ENCODE measurements at regions not wholly inside any gene's neighbourhood (a gene's known extent, or its start where the extent isn't known, plus 50 kb on each side); places are given as distances from the start of the nearest gene placed in this dataset.
"Not testable (repeated sequence)": the region's sequence is repeated elsewhere in the genome, so short reads cannot be mapped to it uniquely, and the experiment has no call there.

GRCh38 chr12:23277831-23278230 lies 652.9 kb downstream of the ETNK1 start:
- H3K27me3 Mint-ChIP-seq, result no peaks in the 10 kb centered on the region
- no peak overlapping the region for H3K4me3 Mint-ChIP-seq
- POLR2A ChIA-PET, result no interaction called here
- no peak for ATAC-seq
- intact Hi-C loops (cut with micrococcal nuclease), result no loop called here
- no peaks in the 10 kb centered on the region for H3K4me1 Mint-ChIP-seq (ENCODE audit: low read depth)
- TF ChIP-seq CTCF (IDR thresholded peaks at IDR 0.05), result no peak
- H3K9me3 Mint-ChIP-seq, result peaks cover 4% of the 10 kb centered on the region
- CTCF ChIA-PET, result no interaction called here
- H3K36me3 Mint-ChIP-seq (ENCODE audit: low read depth), result no peaks in the 10 kb centered on the region
- DNase-seq, result no peak
- no peak overlapping the region for H3K27ac Mint-ChIP-seq

GRCh38 chr12:23281295-23281694 lies 656.3 kb downstream of the ETNK1 start:
- Mint-ChIP-seq H3K27me3 (no peaks in the 10 kb centered on the region), H3K4me1 (ENCODE audit: low read depth) (no peaks in the 10 kb centered on the region), H3K9me3 (peaks cover 6% of the 10 kb centered on the region), H3K27ac (no peak overlapping the region), H3K4me3 (no peak overlapping the region), H3K36me3 (ENCODE audit: low read depth) (no peaks in the 10 kb centered on the region)
- intact Hi-C loops (cut with micrococcal nuclease), result no loop called here
- DNase-seq (no peak), ATAC-seq (no peak)
- TF ChIP-seq CTCF (IDR thresholded peaks at IDR 0.05), result no peak
- ChIA-PET POLR2A (no interaction called here), CTCF (no interaction called here)

GRCh38 chr12:23282701-23283100 lies 657.7 kb downstream of the ETNK1 start:
- no peak for TF ChIP-seq CTCF (IDR thresholded peaks at IDR 0.05)
- POLR2A ChIA-PET, result no interaction called here
- H3K9me3 Mint-ChIP-seq, result peaks cover 6% of the 10 kb centered on the region
- CTCF ChIA-PET, result no interaction called here
- intact Hi-C loops (cut with micrococcal nuclease), result no loop called here
- no peak for ATAC-seq
- no peak for DNase-seq
- H3K27ac Mint-ChIP-seq, result no peak overlapping the region
- no peaks in the 10 kb centered on the region for H3K36me3 Mint-ChIP-seq (ENCODE audit: low read depth)
- no peak overlapping the region for H3K4me3 Mint-ChIP-seq
- no peaks in the 10 kb centered on the region for H3K27me3 Mint-ChIP-seq
- no peaks in the 10 kb centered on the region for H3K4me1 Mint-ChIP-seq (ENCODE audit: low read depth)

- POLR2A ChIA-PET; ATAC-seq; H3K27me3 Mint-ChIP-seq; H3K4me1 Mint-ChIP-seq (ENCODE audit: low read depth); intact Hi-C loops (cut with micrococcal nuclease); CTCF ChIA-PET; H3K27ac Mint-ChIP-seq; H3K9me3 Mint-ChIP-seq; H3K4me3 Mint-ChIP-seq; DNase-seq; H3K36me3 Mint-ChIP-seq (ENCODE audit: low read depth): not testable (repeated sequence)
These were observed 661.0 kb downstream of the ETNK1 start for GRCh38 chr12:23285764-23286530.

- no peak for TF ChIP-seq CTCF (IDR thresholded peaks at IDR 0.05)
- no peak overlapping the region for H3K4me3 Mint-ChIP-seq
- peaks cover 2% of the 10 kb centered on the region for H3K9me3 Mint-ChIP-seq
- no peak overlapping the region for H3K27ac Mint-ChIP-seq
- no peak for ATAC-seq
- no peak for DNase-seq
- CTCF ChIA-PET, result no interaction called here
- H3K27me3 Mint-ChIP-seq, result no peaks in the 10 kb centered on the region
- no peaks in the 10 kb centered on the region for H3K4me1 Mint-ChIP-seq (ENCODE audit: low read depth)
- intact Hi-C loops (cut with micrococcal nuclease), result no loop called here
- no peaks in the 10 kb centered on the region for H3K36me3 Mint-ChIP-seq (ENCODE audit: low read depth)
- POLR2A ChIA-PET, result no interaction called here
These were observed 658.7 kb downstream of the SOX5 start for GRCh38 chr12:23290627-23291330.
